HepG2 (cell line): ENCODE measurements at regions not wholly inside any gene's neighbourhood (a gene's known extent, or its start where the extent isn't known, plus 50 kb on each side); places are given as distances from the start of the nearest gene placed in this dataset.

Experiments
- ATAC-seq: fragments of 200-7000 bp; cut with Tn5 transposase; 3 replicates; pipeline ENCODE4 v1.9.1; 2020; ENCODE audit warnings: mild to moderate bottlenecking, moderate library complexity
- BruUV-seq: library from RNA; stranded (reverse); fragments of 400-500 nt; replicated peaks from 2 replicates; lab custom pipeline; 2021; lab: Mats Ljungman, UMichigan
- CTCF ChIA-PET: fragments of 300-600 bp; formaldehyde crosslinking; extraction: SDS; loops from one replicate; lab custom pipeline; 2021; ENCODE audit warnings: low total read pairs, inconsistent platforms, low intra/inter-chr PET ratio; lab: Yijun Ruan, JAX
- POLR2A ChIA-PET: fragments of 350-600 bp; sonication (Branson Sonifier 250); formaldehyde crosslinking; loops from one replicate; lab custom pipeline; 2020; ENCODE audit warnings: antibody characterized with exemption, inconsistent platforms; lab: Yijun Ruan, JAX
- DNase-seq: peaks from one replicate; pipeline ENCODE4 v3.0.0-alpha.2; 2015; ENCODE audit warnings: low spot score
- FAIRE-seq: peaks from 3 replicates; lab custom pipeline; 2011; peaks lifted over from hg19 to GRCh38; lab: Jason Lieb, UNC
- H2AFZ ChIP-seq: one replicate; pipeline ENCODE4 v1.6.1; 2011; ENCODE audit warnings: low read length, inconsistent platforms
- H3K27ac ChIP-seq: fragments of 300-600 bp; 3 replicates; pipeline ENCODE4 v1.8.0; 2011; ENCODE audit warnings: mixed run types, mild to moderate bottlenecking, mixed read lengths, low read length, inconsistent platforms; ENCODE audit not compliant: insufficient read depth; ENCODE audit errors: extremely low read length
- H3K27me3 ChIP-seq, 2 experiments: fragments of 200-600 bp in 1 of 2; 2 replicates in 1 of 2; 3 replicates in 1 of 2; pipeline versions ENCODE4 v1.6.0 to v1.8.0; 2011; ENCODE audit warnings: low read length in 2 of 2, mild to moderate bottlenecking in 2 of 2, moderate library complexity in 2 of 2, inconsistent platforms in 1 of 2; ENCODE audit not compliant: insufficient read depth in 2 of 2, control insufficient read depth in 1 of 2
- H3K36me3 ChIP-seq, 2 experiments: fragments of 200-600 bp in 1 of 2; replicated peaks in 1 of 2; 2 replicates in 1 of 2; 3 replicates in 1 of 2; pipeline versions ENCODE4 v1.5.1 to v1.8.0; 2011; ENCODE audit warnings: low read length in 2 of 2, inconsistent platforms in 1 of 2; ENCODE audit not compliant: insufficient read depth in 2 of 2, control insufficient read depth in 1 of 2
- H3K4me1 ChIP-seq: 2 replicates; pipeline ENCODE4 v1.5.1; 2012; ENCODE audit warnings: low read length, inconsistent platforms; ENCODE audit not compliant: insufficient read depth
- H3K4me2 ChIP-seq: 2 replicates; pipeline ENCODE4 v1.6.0; 2011; ENCODE audit warnings: low read depth, low read length, inconsistent platforms
- H3K4me3 ChIP-seq, 3 experiments: fragments of 200-600 bp in 1 of 3; sonication (generic), shearing (Covaris generic) in 1 of 3; replicated peaks in 1 of 3; 2 replicates each; pipeline ENCODE4 v1.5.1; 2011 to 2016; ENCODE audit warnings: low read length in 3 of 3, inconsistent platforms in 2 of 3, low read depth in 2 of 3, mild to moderate bottlenecking in 2 of 3, control low read depth in 1 of 3, mixed read lengths in 1 of 3; ENCODE audit not compliant: insufficient read depth in 1 of 3
- H3K79me2 ChIP-seq: one replicate; pipeline ENCODE4 v1.6.1; 2011; ENCODE audit warnings: low read length, inconsistent platforms; ENCODE audit not compliant: insufficient read depth
- H3K9ac ChIP-seq: 2 replicates; pipeline ENCODE4 v1.6.0; 2011; ENCODE audit warnings: mild to moderate bottlenecking, low read depth, low read length, inconsistent platforms; ENCODE audit not compliant: insufficient read depth
- H3K9me3 ChIP-seq: 2 replicates; pipeline ENCODE4 v1.5.1; 2012; ENCODE audit warnings: mild to moderate bottlenecking, low read length
- H4K20me1 ChIP-seq: 2 replicates; pipeline ENCODE4 v1.6.0; 2011; ENCODE audit warnings: inconsistent platforms, mild to moderate bottlenecking, low read length, moderate library complexity; ENCODE audit not compliant: insufficient read depth
- CREB1 ChIP-seq, 2 experiments: fragments of 450-650 bp in 1 of 2; IDR thresholded peaks; 2 replicates each; pipeline ENCODE4 v1.6.1; 2016 to 2017; ENCODE audit warnings: control low read depth in 1 of 2, mild to moderate bottlenecking in 1 of 2, missing compliant biosample characterization in 1 of 2, missing genetic modification characterization in 1 of 2
- NFIC ChIP-seq: IDR thresholded peaks from 2 replicates; pipeline ENCODE4 v1.6.1; 2012; ENCODE audit warnings: mild to moderate bottlenecking, low read length, inconsistent platforms
- SRSF1 ChIP-seq: fragments of 200-400 bp; formaldehyde crosslinking; optimal IDR thresholded peaks from 2 replicates; pipeline ENCODE3; 2017; ENCODE audit warnings: mild to moderate bottlenecking, low read depth, low read length, moderate library complexity
- ZNF510 ChIP-seq: sonication (generic); formaldehyde crosslinking; IDR thresholded peaks from 2 replicates; pipeline ENCODE4 v1.4.0; 2020; ENCODE audit warnings: low read depth, mild to moderate bottlenecking, missing genetic modification reagents
- ZNF530 ChIP-seq: sonication (generic); formaldehyde crosslinking; IDR thresholded peaks from 2 replicates; pipeline ENCODE4 v1.5.0; 2020; ENCODE audit warnings: low read depth, mild to moderate bottlenecking, missing genetic modification reagents
- ZNF570 ChIP-seq: sonication (generic); formaldehyde crosslinking; IDR thresholded peaks from 2 replicates; pipeline ENCODE4 v1.4.0; 2020; ENCODE audit warnings: mild to moderate bottlenecking, missing genetic modification reagents, borderline replicate concordance
- ZNF720 ChIP-seq: sonication (generic); formaldehyde crosslinking; IDR thresholded peaks from 2 replicates; pipeline ENCODE4 v1.4.0; 2020; ENCODE audit warnings: missing genetic modification reagents
- WGBS: methylation state at CpG from one replicate; pipeline ENCODE4 v1.1.6; 2017; ENCODE audit warnings: low lambda C conversion rate; 5-methylcytosine and 5-hydroxymethylcytosine counted together
- in situ Hi-C: cut with HindIII; loops from 2 replicates; pipeline ENCODE4 v1.10.0; 2017; ENCODE audit warnings: low pct_unique_long_range_greater_than_20kb; ENCODE audit not compliant: extremely low pct_ligation_motif_present
- intact Hi-C: fragments of 100-400 bp; cut with micrococcal nuclease; formaldehyde crosslinking; loops from one replicate; pipeline ENCODE4 v1.10.0; 2022; ENCODE audit not compliant: unreplicated experiment

DNA sequence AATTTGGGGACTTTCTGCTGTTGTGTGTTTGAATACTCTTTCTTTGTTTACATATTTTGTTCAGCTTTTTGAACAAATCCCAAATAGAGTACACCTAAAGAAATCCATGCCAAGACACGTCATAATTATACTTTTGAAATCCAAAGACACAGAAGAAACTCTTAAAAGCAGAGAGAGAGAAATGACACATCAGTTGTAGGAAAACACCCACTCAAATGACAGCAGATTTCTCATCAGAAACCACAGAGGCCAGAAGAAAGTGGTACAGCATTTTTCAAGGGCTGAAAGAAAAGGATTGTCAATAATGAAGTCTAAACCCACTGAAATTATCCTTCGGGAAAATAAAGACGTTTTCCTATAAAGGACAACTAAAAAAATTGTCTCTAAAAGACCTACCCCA, 378.6 kb downstream of the GADD45G start:
- TF ChIP-seq ZNF720 (CRISPR knock-in tag) (no peak), CREB1 (IDR thresholded peaks at IDR 0.05) (peak; percentile 45), CREB1 (CRISPR knock-in tag; IDR thresholded peaks at IDR 0.05) (no peak)
- TF ChIP-seq, all 625 proteins: peak for 1
- POLR2A ChIA-PET: no interaction called here
- H3K79me2 ChIP-seq: no peaks in the 10 kb centered on the region
- intact Hi-C loops (no loop called here), in situ Hi-C loops (no loop called here)
- H3K4me2 ChIP-seq: no peak overlapping the region
- H3K27me3 ChIP-seq: no peaks in the 10 kb centered on the region
- H3K9me3 ChIP-seq: no peaks in the 10 kb centered on the region
- ATAC-seq: no peak
- H4K20me1 ChIP-seq: no peaks in the 10 kb centered on the region
- no peak overlapping the region for H3K4me3 ChIP-seq
- no peak for FAIRE-seq
- no peak for DNase-seq
- H3K36me3 ChIP-seq: no peaks in the 10 kb centered on the region
- BruUV-seq: no TSS peak
- H3K9ac ChIP-seq: no peak overlapping the region
- CTCF ChIA-PET: no interaction called here
- H3K27ac ChIP-seq: no peak overlapping the region
- no peaks in the 10 kb centered on the region for H3K4me1 ChIP-seq
- WGBS: 3% methylated on average over 3 of the region's 3 CpGs
- H2AFZ ChIP-seq: no peak overlapping the region

DNA sequence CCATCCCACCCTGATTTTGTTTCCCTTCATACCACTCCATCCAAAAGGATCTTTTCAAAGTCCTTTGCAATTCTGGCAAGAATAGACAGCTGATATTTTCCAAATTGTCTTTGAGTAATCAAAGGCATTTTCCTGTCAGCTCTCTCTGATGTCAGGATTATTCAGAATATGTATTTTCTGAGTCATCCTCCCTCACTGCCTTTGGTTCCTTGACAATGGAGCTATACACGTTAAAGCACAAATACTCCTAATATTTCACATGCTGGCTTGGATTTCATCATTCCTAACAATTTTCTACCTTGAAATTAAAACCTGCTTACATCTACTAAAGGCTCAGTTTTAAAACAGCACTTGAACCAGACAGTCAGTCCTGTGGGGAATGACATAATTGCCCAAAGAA, 379.4 kb downstream of the GADD45G start:
- POLR2A ChIA-PET: no interaction called here
- Histone ChIP-seq H3K4me1 (no peaks in the 10 kb centered on the region), H3K27ac (no peak overlapping the region), H3K4me2 (no peak overlapping the region), H3K9me3 (no peaks in the 10 kb centered on the region), H2AFZ (no peak overlapping the region)
- intact Hi-C loops: no loop called here
- TF ChIP-seq SRSF1: no peak
- no peak for TF ChIP-seq ZNF510
- no peak for TF ChIP-seq ZNF530 (CRISPR knock-in tag)
- TF ChIP-seq NFIC: no peak
- no peak for TF ChIP-seq ZNF570 (CRISPR knock-in tag)
- TF ChIP-seq, all 625 proteins: peak for 0
- BruUV-seq: no TSS peak
- DNase-seq: no peak
- no peaks in the 10 kb centered on the region for H3K27me3 ChIP-seq
- in situ Hi-C loops: no loop called here
- no peaks in the 10 kb centered on the region for H3K36me3 ChIP-seq
- H3K4me3 ChIP-seq: no peak overlapping the region
- H4K20me1 ChIP-seq: no peaks in the 10 kb centered on the region
- no peak for FAIRE-seq
- WGBS: 0% methylated on average over 1 of the region's 1 CpG
- H3K9ac ChIP-seq: no peak overlapping the region
- no peak for ATAC-seq
- H3K79me2 ChIP-seq: no peaks in the 10 kb centered on the region
- CTCF ChIA-PET: no interaction called here
